ENCODE measurements at regions not wholly inside any gene's neighbourhood (a gene's known extent, or its start where the extent isn't known, plus 50 kb on each side); places are given as distances from the start of the nearest gene placed in this dataset.

DNA sequence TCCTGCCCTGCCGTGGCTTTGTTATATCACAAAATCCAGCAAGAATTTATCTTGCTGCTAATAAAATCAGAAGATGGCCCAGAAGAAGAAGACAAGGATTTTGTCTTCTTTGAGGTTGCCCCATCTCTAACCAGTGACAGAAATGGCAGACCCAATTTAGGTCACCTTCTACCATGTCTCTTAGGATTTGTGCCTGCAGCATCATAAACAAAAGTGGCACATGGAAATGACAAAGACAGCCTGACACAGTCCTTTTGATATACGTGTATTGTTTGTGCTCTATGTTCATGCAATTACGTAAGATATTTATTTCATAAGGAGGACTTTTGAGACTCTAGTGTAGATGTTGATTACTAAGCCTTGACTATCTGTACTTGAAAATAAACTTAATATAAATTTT, 135.9 kb upstream of the TMTC4 start:
- TF ChIP-seq, protein P1, sequence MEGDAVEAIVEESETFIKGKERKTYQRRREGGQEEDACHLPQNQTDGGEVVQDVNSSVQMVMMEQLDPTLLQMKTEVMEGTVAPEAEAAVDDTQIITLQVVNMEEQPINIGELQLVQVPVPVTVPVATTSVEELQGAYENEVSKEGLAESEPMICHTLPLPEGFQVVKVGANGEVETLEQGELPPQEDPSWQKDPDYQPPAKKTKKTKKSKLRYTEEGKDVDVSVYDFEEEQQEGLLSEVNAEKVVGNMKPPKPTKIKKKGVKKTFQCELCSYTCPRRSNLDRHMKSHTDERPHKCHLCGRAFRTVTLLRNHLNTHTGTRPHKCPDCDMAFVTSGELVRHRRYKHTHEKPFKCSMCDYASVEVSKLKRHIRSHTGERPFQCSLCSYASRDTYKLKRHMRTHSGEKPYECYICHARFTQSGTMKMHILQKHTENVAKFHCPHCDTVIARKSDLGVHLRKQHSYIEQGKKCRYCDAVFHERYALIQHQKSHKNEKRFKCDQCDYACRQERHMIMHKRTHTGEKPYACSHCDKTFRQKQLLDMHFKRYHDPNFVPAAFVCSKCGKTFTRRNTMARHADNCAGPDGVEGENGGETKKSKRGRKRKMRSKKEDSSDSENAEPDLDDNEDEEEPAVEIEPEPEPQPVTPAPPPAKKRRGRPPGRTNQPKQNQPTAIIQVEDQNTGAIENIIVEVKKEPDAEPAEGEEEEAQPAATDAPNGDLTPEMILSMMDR (IDR thresholded peaks at IDR 0.05) = no peak
- TF ChIP-seq POLR2AphosphoS5 (IDR thresholded peaks at IDR 0.05) (no peak), POLR2A (IDR thresholded peaks at IDR 0.05) (no peak)
